Prostate gland (tissue), 2 donors: ENCODE measurements at regions not wholly inside any gene's neighbourhood (a gene's known extent, or its start where the extent isn't known, plus 50 kb on each side); places are given as distances from the start of the nearest gene placed in this dataset.

Experiments
- DNase-seq: peaks from one replicate; pipeline ENCODE4 v3.0.0-alpha.2; 2019; ENCODE audit warnings: low spot score
- H3K27ac ChIP-seq, 2 donors: fragments of 200-600 bp; sonication (generic); 2 replicates each; pipeline ENCODE4 v1.5.1; 2017 to 2019
- H3K27me3 ChIP-seq: fragments of 200-600 bp; sonication (generic); replicated peaks from 2 replicates; pipeline ENCODE4 v1.5.1; 2019; ENCODE audit not compliant: insufficient read depth
- H3K36me3 ChIP-seq, 2 donors: fragments of 200-600 bp; sonication (generic); 1 replicate in 1 of 2; 2 replicates in 1 of 2; pipeline versions ENCODE4 v1.5.1 to v1.8.1; 2017 to 2019
- H3K4me1 ChIP-seq: fragments of 200-600 bp; sonication (generic); replicated peaks from 2 replicates; pipeline ENCODE4 v1.5.1; 2019
- H3K4me3 ChIP-seq, 2 donors: fragments of 200-600 bp; sonication (generic); 2 replicates each; pipeline ENCODE4 v1.5.1; 2017 to 2019
- H3K9me3 ChIP-seq: fragments of 200-600 bp; sonication (generic); 2 replicates; pipeline ENCODE4 v1.5.1; 2017
- CTCF ChIP-seq, 4 experiments: fragments of 200-600 bp in 2 of 4; fragments of 450-650 bp in 2 of 4; sonication (generic) in 2 of 4; IDR thresholded peaks; 1 replicate in 3 of 4; 2 replicates in 1 of 4; pipeline ENCODE4 v1.5.1; 2016 to 2019; ENCODE audit warnings: antibody characterized with exemption in 4 of 4, mild to moderate bottlenecking in 2 of 4, moderate library complexity in 2 of 4
- POLR2A ChIP-seq: fragments of 450-650 bp; IDR thresholded peaks from one replicate; pipeline ENCODE4 v1.6.1; 2016; ENCODE audit warnings: antibody characterized with exemption, mild to moderate bottlenecking
- POLR2AphosphoS5 ChIP-seq: sonication (generic); formaldehyde crosslinking; IDR thresholded peaks from one replicate; pipeline ENCODE4 v1.6.1; 2017; ENCODE audit warnings: antibody characterized with exemption
- WGBS: methylation state at CpG from one replicate; pipeline ENCODE4 v1.1.5; 2018; 5-methylcytosine and 5-hydroxymethylcytosine counted together
- intact Hi-C: fragments of 100-400 bp; cut with DNase I; formaldehyde crosslinking; loops from one replicate; pipeline ENCODE4 v1.14.2; 2022

GRCh38 chr15:39013262-39013661, 448.6 kb upstream of the RASGRP1 start:
- 87% methylated on average over 11 of the region's 12 CpGs for WGBS
- Histone ChIP-seq H3K4me3 (no peak overlapping the region), H3K27me3 (no peaks in the 10 kb centered on the region), H3K27ac (no peak overlapping the region), H3K9me3 (no peaks in the 10 kb centered on the region), H3K4me1 (no peaks in the 10 kb centered on the region), H3K36me3 (no peaks in the 10 kb centered on the region)
- DNase-seq, result no peak
- intact Hi-C loops, result no loop called here
- TF ChIP-seq POLR2A (no peak), CTCF (IDR thresholded peaks at IDR 0.05) (no peak), POLR2AphosphoS5 (no peak)

GRCh38 chr15:39014682-39015081, 450.1 kb upstream of the RASGRP1 start:
- H3K27me3 ChIP-seq, result no peaks in the 10 kb centered on the region
- H3K4me3 ChIP-seq, result no peak overlapping the region
- no peak for DNase-seq
- no peaks in the 10 kb centered on the region for H3K9me3 ChIP-seq
- WGBS, result 56% methylated on average over 1 of the region's 1 CpG
- intact Hi-C loops, result no loop called here
- no peaks in the 10 kb centered on the region for H3K36me3 ChIP-seq
- H3K4me1 ChIP-seq, result no peaks in the 10 kb centered on the region
- TF ChIP-seq CTCF (IDR thresholded peaks at IDR 0.05), result no peak
- TF ChIP-seq POLR2AphosphoS5, result no peak
- no peak for TF ChIP-seq POLR2A
- no peak overlapping the region for H3K27ac ChIP-seq

- DNase-seq, result no peak
- H3K27me3 ChIP-seq, result no peaks in the 10 kb centered on the region
- no peak overlapping the region for H3K4me3 ChIP-seq
- no peaks in the 10 kb centered on the region for H3K4me1 ChIP-seq
- TF ChIP-seq POLR2AphosphoS5 (no peak), POLR2A (no peak), CTCF (IDR thresholded peaks at IDR 0.05) (no peak)
- H3K36me3 ChIP-seq, result no peaks in the 10 kb centered on the region
- H3K9me3 ChIP-seq, result no peaks in the 10 kb centered on the region
- WGBS, result 90% methylated on average over 3 of the region's 3 CpGs
- H3K27ac ChIP-seq, result no peak overlapping the region
- intact Hi-C loops, result no loop called here
These were observed 452.1 kb upstream of the RASGRP1 start for GRCh38 chr15:39016706-39017105.

- Histone ChIP-seq H3K27ac (no peak overlapping the region), H3K27me3 (no peaks in the 10 kb centered on the region), H3K9me3 (no peaks in the 10 kb centered on the region), H3K4me1 (no peaks in the 10 kb centered on the region), H3K36me3 (no peaks in the 10 kb centered on the region), H3K4me3 (no peak overlapping the region)
- DNase-seq, result no peak
- TF ChIP-seq POLR2A, result no peak
- TF ChIP-seq POLR2AphosphoS5, result no peak
- no peak for TF ChIP-seq CTCF (IDR thresholded peaks at IDR 0.05)
- WGBS, result 63% methylated on average over 4 of the region's 4 CpGs
- intact Hi-C loops, result no loop called here
These were observed 454.4 kb upstream of the RASGRP1 start for GRCh38 chr15:39018966-39019365.

- 91% methylated on average over 2 of the region's 2 CpGs for WGBS
- intact Hi-C loops, result no loop called here
- no peak for TF ChIP-seq POLR2AphosphoS5
- TF ChIP-seq CTCF (IDR thresholded peaks at IDR 0.05), result no peak
These were observed 456.7 kb upstream of the RASGRP1 start for GRCh38 chr15:39021341-39021740.

More at GRCh38 chr15:39021341-39021740, 456.7 kb upstream of the RASGRP1 start:
- H3K36me3 ChIP-seq, result no peaks in the 10 kb centered on the region
- H3K4me1 ChIP-seq, result no peaks in the 10 kb centered on the region
- no peak overlapping the region for H3K27ac ChIP-seq
- no peaks in the 10 kb centered on the region for H3K27me3 ChIP-seq
- H3K9me3 ChIP-seq, result no peaks in the 10 kb centered on the region
- H3K4me3 ChIP-seq, result no peak overlapping the region
- no peak for DNase-seq
